NCI-H2081 (cell line): ENCODE measurements at regions not wholly inside any gene's neighbourhood (a gene's known extent, or its start where the extent isn't known, plus 50 kb on each side); places are given as distances from the start of the nearest gene placed in this dataset.

Experiments used
- DNase-seq, 2 experiments: peaks; one replicate each; lab custom pipeline; 2025; lab: John Stamatoyannopoulos, UW

DNA sequence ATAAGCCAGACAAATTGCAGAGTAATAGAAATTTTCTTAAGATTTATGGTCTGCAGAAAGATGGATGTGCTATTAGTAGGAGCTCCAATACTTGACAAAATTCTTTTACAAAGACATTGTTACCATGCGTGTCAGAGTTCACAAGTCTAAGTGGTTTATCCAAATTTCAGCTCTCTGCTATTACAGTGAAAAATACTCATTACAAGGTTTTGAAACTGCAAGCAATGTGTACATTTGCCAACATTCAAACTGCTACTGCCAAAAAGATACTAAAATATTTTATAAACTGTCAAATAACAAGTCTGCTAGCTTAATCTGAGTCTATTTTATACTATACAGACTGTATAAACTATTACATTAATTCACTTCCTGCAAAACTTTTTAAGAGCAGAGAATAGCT, 1341.5 kb upstream of the ACVR2A start:
- no peak for DNase-seq

DNA sequence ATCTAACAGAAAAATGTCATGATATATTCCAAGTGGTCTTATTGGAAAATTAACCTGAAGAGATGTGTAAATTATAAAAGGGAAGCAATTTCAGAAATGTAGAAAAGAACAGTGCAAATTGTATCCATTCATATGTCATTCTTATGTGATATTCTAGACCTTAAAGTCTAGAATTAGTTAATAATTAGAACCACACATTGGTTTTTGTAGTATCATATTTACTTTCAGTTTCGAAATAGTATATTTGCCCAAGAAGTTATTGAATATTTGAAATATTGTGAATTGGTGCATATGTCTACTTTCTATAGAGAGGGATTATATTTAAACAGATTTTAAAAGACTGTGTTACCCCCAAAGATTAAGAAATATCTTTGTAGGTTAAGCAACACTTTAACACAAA, 1348.6 kb upstream of the ACVR2A start:
- no peak for DNase-seq

DNA sequence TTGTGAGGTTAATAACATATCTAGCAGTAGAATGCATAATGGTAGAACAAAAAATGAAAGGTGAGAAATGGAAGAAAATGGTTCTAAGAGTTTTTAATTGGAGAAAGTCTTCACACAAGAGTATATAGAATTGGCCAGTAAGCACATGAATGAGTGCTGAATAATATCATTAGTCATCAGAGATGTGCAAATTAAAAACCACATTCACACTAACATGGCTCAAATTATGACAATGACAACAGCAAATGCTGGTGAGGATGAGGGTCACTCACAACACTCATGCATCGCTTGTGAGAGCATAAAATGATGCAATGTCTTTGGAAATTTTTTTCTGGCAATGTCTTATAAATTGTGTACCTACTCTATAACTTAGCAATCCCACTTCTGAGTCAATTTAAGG, 1355.4 kb upstream of the ACVR2A start:
- no peak for DNase-seq

DNA sequence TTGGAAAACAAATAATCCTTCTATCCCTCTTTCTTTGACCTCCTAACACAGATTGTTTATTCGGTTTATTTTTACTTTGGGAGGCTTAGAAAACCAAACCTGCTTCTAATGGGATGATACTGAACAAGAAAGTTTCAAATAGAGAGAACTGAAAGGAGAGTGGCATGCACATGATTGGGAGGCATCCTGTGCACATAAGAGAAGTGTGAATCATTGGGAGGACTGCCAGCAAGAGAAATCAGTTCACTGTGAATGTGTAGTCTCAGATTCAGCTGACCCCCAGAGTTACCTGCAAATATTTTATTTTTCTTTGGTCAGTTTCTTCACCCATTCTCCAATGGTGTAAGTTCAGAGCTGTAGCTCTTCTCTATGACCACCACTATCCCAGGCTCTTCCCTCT, 1363.2 kb upstream of the ACVR2A start:
- no peak for DNase-seq

DNA sequence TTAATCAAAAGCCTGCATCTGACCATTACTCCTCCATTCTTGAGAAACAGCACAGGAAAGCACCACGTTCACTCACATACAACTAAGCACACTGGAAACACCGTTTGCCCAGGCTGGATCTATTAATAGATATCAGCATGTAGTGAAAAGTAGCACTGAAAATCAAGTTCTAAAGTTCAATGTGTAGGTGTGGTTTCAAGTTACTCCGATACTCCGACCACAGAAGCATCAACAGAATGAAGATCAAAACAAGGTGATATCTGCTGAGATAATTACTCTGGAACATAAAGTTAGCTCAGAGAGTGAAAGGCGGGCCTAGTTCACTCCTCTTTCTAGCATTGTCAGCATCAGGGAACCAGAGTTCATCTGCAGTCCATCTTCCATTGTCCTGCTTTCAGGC, 1367.4 kb upstream of the ACVR2A start:
- DNase-seq: no peak

DNA sequence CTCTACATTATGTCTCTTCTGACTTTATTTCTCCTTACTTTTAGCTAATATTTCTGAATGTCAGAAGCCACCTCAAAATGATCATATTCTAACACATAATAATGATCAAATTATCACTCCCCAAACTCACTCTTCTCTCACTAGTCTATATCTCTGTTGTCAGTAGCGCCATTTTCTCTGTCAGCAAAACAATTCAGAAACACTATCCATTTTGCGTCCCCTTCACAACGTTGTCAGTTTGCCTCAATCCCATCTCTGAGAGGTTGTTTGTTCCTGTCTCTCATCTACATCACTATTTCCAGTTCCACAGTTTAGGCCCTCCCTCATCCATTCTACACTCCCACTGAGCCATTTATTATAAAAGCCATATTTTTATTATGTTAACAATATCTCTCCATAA, 1376.3 kb upstream of the ACVR2A start:
- DNase-seq: no peak

DNA sequence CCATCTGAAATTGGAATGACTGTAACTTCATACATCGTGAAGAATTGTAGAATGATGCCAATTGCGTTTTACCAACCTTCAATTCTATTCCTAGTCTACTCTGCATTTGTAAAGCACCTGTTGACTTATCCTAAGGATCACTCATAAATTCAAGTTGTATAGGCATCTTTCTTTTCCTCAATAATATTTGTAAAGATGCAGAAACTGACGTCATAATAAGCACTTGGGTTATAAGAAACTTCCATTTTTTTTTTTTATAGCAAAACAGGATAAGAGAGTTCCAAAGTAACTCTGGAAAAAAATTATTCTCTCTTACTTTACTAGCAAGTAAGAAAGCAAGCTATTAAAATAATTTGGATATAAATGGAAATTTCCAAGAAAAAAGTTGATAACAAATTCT, 1377.4 kb upstream of the ACVR2A start:
- DNase-seq: no peak

DNA sequence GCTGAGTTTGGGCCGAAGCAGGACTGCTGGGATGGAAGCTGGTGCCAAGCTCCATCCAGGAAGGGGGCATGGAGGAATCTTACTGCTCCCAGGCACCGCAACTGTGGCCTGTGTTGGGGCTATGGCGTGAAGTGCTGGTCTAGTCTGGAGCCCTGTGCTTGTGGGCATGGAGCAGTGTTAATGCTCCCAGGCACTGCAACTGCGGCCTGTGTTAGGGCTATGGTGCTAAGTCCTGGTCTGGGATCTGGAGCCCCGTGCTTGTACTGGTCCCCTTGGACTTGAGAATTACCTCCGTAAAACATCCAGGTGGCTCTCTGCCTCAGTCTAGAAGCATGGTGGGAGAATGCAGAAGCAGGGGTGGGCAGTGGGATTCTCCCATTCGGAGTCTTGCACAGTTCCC, 1379.4 kb upstream of the ACVR2A start:
- no peak for DNase-seq

DNA sequence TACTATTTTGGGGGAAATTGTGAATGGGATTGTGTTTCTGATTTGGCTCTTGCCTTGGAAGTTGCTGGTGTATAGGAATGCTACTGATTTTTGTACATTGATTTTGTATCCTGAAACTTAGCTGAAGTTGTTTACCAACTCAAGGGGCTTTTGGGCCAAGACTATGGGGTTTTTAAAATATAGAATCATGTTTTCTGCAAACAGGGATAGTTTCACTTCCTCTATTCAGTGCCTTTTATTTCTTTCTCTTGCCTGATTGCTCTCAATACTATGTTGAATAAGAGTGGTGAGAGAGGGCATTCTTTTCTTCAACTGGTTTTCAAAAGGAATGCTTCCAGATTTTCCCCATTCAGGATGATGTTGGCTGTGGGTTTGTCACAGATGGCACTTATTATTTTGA, 1383.8 kb upstream of the ACVR2A start:
- DNase-seq: no peak

DNA sequence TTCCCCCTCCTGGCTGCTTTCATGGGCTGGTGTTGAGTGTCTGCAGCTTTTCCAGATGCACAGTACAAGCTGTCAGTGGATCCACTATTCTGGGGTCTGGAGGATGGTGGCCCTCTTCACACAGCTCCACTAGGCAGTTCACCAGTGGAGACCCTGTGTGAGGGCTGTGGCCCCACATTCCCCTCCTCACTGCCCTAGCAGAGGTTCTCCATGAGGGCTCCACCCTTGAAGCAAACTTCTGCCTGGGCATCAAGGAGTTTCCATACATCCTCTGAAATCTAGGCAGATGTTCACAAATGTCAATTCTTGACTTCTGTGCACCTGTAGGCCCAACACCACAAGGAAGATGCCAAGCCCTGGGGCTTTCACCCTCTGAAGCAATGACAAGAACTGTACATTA, 1386.2 kb upstream of the ACVR2A start:
- DNase-seq: no peak

DNA sequence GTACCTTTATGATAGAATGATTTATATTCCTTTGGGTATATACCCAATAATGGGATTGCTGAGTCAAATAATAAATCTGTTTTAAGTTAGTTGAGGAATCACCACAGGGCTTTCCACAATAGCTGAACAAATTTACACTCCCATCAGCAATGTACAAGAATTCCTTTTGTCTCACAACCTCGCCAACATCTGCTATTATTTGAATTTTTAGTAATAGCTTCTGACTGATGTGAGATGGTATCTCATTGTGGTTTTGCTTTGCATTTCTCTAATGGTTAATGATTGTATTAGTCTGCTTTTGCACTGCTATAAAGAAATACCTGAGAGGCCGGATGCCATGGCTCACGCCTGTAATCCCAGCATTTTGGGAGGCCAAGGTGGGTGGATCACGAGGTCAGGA, 1387.6 kb upstream of the ACVR2A start:
- no peak for DNase-seq

DNA sequence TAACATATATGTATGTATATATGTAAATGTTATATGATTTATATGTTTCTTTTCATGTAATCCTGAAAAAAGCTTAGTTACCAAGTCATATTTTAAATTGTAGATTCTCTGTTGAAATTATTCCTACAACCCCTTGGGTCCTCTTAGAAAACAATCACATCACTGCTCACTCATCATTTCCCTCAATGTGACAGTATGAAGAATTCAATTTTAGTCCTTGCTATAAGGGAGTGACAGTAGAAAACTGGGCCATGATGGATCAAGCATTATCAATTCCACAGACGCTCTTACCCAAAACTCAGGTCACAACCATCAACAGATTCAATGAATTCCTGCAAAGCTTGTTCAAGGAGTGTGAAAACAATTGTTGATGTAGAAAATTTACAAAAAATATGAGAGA, 1389.5 kb upstream of the ACVR2A start:
- no peak for DNase-seq

DNA sequence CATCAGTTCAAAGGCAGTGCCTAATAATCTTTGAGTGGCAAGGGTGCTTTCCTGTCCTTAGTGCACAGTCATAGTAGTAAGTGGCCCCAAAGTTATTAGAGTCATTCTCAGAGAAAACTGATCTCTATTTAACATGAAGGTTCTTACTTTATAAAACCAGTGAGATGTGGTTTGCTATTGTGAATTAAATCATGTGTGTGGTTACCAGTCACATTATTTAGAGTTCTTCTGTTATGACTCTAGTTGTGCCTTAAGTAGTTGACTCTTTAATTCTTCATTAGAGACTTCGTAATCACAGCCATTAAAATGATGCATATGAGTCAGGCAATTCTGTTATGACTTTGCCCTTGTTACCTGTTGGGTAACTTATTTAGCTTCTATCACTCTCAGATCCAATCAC, 1392.9 kb upstream of the ACVR2A start:
- no peak for DNase-seq

DNA sequence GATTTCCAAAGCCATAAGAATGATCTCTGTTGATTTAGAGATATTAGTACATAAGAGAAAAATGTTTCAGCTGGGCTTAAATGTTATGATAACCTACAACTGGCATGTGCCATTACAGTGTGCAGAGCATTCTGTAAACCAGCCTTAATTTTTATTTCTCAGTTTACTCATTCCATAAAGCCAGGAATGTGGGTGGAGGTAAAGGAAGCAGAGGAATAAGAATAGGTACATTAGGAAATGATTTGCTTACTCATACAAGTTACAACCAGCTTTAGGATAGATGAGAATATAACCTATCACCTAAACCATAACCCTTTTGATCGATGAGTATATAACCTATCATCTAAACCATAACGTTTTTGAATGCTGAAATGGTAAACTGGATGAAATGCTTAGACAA, 1394.7 kb upstream of the ACVR2A start:
- no peak for DNase-seq

DNA sequence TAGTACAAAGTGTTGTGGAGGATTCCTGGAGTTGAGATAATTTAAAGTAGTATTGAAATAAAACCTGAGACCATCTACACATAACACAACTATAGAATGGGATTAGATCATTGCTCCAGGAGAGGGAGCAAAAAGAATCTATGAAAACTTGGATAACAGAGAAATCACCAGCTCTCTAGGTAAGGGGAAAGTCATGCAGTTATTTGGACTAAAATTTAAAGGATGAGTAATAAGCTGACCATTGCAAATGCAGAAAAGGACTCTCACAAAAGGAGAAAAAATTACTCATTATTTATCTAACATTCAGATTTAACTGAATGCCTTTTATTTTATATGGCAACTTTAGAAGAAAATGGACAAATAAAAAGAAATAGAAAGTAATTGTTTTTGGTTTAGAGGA, 1399.8 kb upstream of the ACVR2A start:
- DNase-seq: no peak

DNA sequence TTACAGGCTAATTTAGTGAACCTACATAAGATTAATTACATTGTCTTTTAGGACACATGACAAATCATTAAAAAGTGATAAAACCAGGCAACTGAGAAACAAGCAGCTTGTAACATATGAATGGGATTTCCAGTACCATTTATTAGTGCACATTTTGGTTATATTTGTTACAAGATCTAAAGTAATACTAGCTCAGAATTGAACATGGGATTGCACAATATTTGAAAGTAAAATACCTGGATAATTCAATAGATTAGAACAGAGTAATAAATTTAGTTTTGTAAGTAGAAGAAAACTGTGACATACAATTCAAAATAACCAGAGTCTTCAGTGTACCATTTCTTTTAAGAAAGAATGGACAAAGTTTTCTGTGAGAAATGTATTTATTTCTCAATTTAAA, 1400.7 kb upstream of the ACVR2A start:
- DNase-seq: no peak

DNA sequence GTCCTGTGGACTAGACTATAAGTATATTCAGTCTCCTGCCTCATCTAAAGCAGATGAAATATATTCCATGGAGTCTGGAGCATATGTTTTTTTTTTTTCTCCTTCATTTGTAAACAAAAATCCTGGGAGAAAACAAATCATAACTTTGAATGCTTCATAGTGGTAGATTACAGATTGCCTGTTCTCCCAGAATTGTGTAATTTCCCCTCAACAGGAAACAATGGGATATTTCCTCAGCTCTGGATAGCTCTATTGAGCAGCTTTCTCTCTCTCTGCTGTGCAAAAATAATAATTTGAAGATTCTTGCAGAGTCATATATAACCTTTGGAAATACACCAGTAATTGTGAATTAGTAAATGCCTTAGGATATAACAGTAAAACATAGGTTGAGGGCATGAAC, 1406.6 kb upstream of the ACVR2A start:
- no peak for DNase-seq

DNA sequence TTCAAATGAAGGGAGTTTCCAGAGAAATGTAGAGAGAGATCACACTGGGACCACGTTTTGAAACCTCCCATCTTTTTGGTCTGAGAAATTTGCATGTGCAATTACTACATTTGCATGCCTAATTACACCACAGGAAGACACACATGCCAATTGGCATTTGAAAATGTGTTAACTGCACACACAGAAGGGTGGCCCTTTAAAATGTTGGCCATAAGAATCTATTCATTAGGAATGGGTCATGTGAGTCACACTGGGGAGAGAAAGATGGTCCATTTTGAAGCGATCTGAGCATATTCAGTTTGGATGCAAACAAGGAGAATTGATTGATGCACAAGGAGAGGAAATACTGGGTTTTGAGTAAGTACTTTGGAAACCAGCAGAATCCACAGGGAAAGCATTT, 1407.1 kb upstream of the ACVR2A start:
- DNase-seq: no peak

DNA sequence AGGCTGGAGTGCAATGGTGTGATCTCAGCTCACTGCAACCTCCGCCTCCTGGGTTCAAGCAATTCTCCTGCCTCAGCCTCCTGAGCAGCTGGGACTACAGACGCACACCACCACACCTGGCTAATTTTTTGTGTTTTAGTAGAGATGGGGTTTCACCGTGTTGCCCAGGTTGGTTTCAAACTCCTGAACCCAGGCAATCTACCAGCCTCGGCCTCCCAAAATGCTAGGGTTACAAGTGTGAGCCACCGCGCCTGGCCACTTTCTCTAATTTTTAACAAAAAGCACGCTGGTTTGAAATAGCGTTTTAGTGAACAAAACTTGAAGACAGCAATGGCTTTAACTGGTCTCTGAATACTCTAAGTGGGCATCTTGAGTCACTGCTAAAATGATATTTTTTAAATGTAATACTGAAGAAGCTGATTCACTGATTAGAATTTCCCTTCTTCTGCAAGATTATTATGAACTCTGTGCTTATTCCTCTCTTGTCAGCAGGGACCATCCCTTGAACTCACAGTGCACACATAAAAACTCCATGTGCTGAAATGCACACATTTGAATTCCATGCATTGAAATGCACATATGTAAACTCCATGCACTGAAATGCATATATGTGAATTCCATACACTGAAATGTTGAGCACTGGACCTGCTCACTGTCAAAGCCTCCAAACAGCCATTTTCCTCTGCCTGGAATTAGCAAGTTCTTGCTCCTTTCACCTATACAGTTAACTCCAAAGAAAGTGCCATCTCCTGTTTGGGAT, 1411.5 kb upstream of the ACVR2A start:
- no peak for DNase-seq

DNA sequence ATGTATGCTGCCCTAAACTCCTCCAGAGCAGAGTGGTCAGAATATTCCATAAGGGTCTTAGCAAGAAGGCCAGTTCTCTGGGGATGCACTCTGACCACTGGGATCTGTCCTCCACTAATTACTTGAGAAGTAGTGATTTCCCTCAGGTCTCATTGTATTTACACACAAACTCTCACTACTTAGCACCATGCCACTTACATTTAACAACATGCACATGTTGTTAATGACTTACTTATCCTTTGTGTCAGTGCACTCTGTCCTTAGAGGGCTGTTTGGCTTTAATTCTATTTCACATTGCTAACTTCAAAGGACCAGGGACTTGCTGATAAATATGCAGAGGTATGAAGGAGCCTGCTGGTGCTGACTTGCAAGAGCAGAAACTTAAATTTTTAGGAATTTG, 1415.5 kb upstream of the ACVR2A start:
- DNase-seq: no peak

DNA sequence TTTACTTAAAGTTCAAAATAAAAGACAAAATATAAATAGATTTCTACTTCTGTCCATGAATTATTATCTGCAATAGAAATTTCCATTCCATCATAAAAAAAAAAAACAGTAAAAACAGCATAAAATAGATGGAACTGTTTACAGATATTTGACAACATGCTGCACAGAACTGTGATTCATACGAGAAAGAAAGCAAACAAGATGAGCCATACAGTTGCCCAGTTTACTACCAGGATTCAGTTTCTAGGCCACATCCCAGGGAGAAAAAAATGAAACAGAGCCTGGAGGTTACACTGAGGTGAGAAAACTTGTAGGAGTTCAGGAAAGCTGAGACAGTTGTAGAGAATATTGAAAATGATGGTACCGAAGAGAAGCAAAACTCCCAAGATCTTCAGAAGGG, 1426.9 kb upstream of the ACVR2A start:
- DNase-seq: no peak

DNA sequence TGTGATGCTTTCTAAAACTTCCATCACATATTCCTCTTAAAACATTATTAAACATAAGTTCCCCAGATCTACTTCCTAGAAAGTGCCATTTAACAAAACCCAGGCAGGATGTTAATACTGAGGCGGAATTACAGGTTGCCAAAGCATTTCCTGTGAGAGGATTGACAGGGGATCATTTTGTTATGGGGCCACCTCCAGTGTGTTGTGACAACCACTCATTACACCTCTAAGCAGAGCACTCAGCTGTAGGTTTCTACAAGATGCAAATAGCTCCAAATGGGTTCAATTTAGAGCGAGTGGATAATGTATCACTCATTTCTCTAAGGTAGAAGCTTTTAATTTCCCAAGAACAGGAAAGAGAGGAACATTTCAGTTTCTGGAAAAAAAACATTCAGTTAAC, 1429.5 kb upstream of the ACVR2A start:
- DNase-seq: peak; percentile 64 to 94

DNA sequence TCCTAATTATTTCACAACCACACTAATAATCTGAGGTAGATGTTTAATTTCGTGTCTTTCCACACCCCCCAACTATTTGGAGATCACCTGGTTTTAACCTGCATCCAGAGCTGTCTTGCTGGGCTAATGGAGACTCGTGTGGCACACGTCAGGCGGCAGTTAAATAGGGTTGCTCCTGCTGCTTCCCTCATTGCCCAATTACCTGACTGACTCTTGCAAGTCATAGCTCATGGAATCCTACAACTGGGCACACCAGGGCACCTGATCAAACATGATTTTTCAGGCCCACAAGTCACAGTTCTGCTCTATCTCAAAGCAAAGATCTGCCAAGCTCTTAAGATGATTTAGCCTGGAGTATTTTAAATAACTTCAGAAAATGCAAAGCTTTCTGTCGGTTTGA, 1430.4 kb upstream of the ACVR2A start:
- DNase-seq: peak; percentile 68 to 86

DNA sequence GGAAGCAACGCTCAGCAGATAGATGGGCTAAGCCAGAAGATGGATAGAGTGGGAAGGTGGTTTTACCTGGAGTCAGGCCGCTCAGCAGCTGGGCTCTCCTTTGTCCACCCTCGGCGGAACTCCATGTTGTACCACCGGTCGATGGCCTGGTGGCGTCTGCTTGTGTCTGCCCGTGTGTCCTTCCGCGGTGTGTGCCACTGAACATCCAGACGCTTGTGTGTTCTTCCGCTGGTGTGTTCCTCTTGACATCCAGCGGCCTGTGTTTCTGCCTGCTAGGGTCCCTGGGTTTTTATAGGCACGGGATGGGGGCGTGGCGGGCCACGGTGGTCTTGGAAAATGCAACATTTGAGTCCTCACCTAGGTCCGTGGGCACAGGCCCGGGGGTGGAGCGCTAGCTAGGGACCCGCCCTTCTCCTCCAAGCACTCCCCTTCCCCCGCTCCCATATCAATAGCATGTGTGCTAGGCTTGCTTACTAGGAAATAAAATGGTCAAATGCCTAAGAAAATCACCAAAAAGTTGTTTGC, 1431.7 kb upstream of the ACVR2A start:
- DNase-seq: no peak
